WTC11 (cell line): ENCODE measurements at regions not wholly inside any gene's neighbourhood (a gene's known extent, or its start where the extent isn't known, plus 50 kb on each side); places are given as distances from the start of the nearest gene placed in this dataset.
A peak's percentile ranks its signal among the peaks of the same experiment; 100 is the strongest.

Experiments used
- ATAC-seq: fragments of 200-7000 bp; cut with Tn5 transposase; 2 replicates; pipeline ENCODE4 v1.10.0; 2021; ENCODE audit warnings: mild to moderate bottlenecking, moderate library complexity
- CTCF ChIA-PET: fragments of 300-600 bp; sonication (Branson Sonifier 250); formaldehyde crosslinking; loops from one replicate; lab custom pipeline; 2021; ENCODE audit warnings: antibody characterized with exemption; lab: Charles Lee
- POLR2A ChIA-PET: fragments of 350-600 bp; sonication (Branson Sonifier 250); formaldehyde crosslinking; loops from one replicate; lab custom pipeline; 2021; ENCODE audit warnings: antibody characterized with exemption; lab: Charles Lee
- DNase-seq: peaks from one replicate; pipeline ENCODE4 v3.0.0; 2021; ENCODE audit warnings: low spot score
- H3K27ac Mint-ChIP-seq: 2 replicates; pipeline ENCODE4 v1.8.0; 2021; ENCODE audit warnings: mixed read lengths
- H3K27me3 Mint-ChIP-seq: 2 replicates; pipeline ENCODE4 v1.8.0; 2021; ENCODE audit warnings: low read depth, mild to moderate bottlenecking, moderate library complexity, mixed read lengths
- H3K36me3 Mint-ChIP-seq: 2 replicates; pipeline ENCODE4 v1.8.0; 2021; ENCODE audit warnings: mixed read lengths
- H3K4me1 Mint-ChIP-seq: 2 replicates; pipeline ENCODE4 v1.8.0; 2022; ENCODE audit warnings: mixed read lengths
- H3K4me3 Mint-ChIP-seq: 2 replicates; pipeline ENCODE4 v1.8.0; 2021; ENCODE audit warnings: mild to moderate bottlenecking, moderate library complexity, mixed read lengths
- H3K9me3 Mint-ChIP-seq: 2 replicates; pipeline ENCODE4 v1.8.0; 2021; ENCODE audit warnings: mixed read lengths
- HMGA2 ChIP-seq: fragments of 250-450 bp; sonication (Bioruptor Pico); IDR thresholded peaks from 2 replicates; pipeline ENCODE4 v1.4.0; 2021; ENCODE audit warnings: mild to moderate bottlenecking, moderate library complexity
- RELA ChIP-seq: sonication (generic); formaldehyde crosslinking; IDR thresholded peaks from 2 replicates; pipeline ENCODE4 v1.8.1; 2022; ENCODE audit warnings: missing genetic modification reagents, mild to moderate bottlenecking, borderline replicate concordance
- TF ChIP-seq, protein P1 (sequence below): sonication (generic); formaldehyde crosslinking; IDR thresholded peaks from 2 replicates; pipeline ENCODE4 v1.8.0; 2022; ENCODE audit warnings: mild to moderate bottlenecking, missing genetic modification reagents
- TF ChIP-seq, protein P2 (sequence below): sonication (generic); formaldehyde crosslinking; conservative IDR thresholded peaks from 2 replicates; pipeline ENCODE4 v1.8.1; 2022; ENCODE audit warnings: mild to moderate bottlenecking, missing genetic modification reagents
- TF ChIP-seq, protein P3 (sequence below): sonication (generic); formaldehyde crosslinking; IDR thresholded peaks from 2 replicates; pipeline ENCODE4 v1.8.1; 2022; ENCODE audit warnings: missing genetic modification reagents, borderline replicate concordance
- TF ChIP-seq, protein P4 (sequence below): sonication (generic); formaldehyde crosslinking; IDR thresholded peaks from 2 replicates; pipeline ENCODE4 v1.8.0; 2022; ENCODE audit warnings: mild to moderate bottlenecking, missing genetic modification reagents
- TF ChIP-seq, protein P5 (sequence below): fragments of 200-600 bp; IDR thresholded peaks from 2 replicates; pipeline ENCODE4 v1.8.0; 2022; ENCODE audit warnings: antibody characterized with exemption
- TF ChIP-seq, protein P6 (sequence below): sonication (generic); formaldehyde crosslinking; IDR thresholded peaks from 2 replicates; pipeline ENCODE4 v1.8.1; 2023; ENCODE audit warnings: mild to moderate bottlenecking, missing genetic modification reagents, moderate library complexity
- TF ChIP-seq, protein P7 (sequence below): fragments of 250-450 bp; sonication (Bioruptor Pico); IDR thresholded peaks from 2 replicates; pipeline ENCODE4 v1.9.0; 2021; ENCODE audit warnings: mild to moderate bottlenecking, borderline replicate concordance

DNA sequence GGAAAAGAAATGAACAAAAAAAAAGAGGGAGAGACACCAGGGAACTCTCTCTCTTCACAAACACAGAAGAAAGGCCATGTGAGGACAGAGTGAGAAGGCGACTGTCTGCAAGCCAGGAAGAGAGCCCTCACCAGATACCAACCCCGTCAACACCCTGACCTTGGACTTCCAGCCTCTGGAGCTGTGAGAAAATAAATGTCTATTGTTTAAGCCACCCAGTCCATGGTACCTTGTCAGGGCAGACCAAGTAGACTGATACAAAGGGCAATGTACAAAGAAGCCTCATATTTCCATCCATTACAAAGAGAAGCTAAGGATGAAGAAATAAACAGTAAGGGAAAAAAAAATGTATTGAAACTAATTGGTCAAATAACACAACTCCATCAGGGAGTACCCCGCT lies 146.6 kb downstream of the ZNF281 start:
- Mint-ChIP-seq H3K4me3 (no peak overlapping the region), H3K36me3 (no peaks in the 10 kb centered on the region), H3K9me3 (peaks cover 4% of the 10 kb centered on the region), H3K27me3 (no peaks in the 10 kb centered on the region), H3K27ac (no peak overlapping the region), H3K4me1 (no peaks in the 10 kb centered on the region; the same call in 1 of the 2 replicates)
- CTCF ChIA-PET, result interaction anchor here (0.7 to 1.5 kb wide), 19 partner anchors 11 to 246 kb away, joined by 3 to 11 read pairs (median 4); no protein-coding TSS in a partner anchor
- POLR2A ChIA-PET, result no interaction called here
- DNase-seq (no peak), ATAC-seq (no peak)
- TF ChIP-seq HMGA2 (CRISPR knock-in tag) (no peak), RELA (CRISPR knock-in tag) (no peak)
- TF ChIP-seq, protein P1, sequence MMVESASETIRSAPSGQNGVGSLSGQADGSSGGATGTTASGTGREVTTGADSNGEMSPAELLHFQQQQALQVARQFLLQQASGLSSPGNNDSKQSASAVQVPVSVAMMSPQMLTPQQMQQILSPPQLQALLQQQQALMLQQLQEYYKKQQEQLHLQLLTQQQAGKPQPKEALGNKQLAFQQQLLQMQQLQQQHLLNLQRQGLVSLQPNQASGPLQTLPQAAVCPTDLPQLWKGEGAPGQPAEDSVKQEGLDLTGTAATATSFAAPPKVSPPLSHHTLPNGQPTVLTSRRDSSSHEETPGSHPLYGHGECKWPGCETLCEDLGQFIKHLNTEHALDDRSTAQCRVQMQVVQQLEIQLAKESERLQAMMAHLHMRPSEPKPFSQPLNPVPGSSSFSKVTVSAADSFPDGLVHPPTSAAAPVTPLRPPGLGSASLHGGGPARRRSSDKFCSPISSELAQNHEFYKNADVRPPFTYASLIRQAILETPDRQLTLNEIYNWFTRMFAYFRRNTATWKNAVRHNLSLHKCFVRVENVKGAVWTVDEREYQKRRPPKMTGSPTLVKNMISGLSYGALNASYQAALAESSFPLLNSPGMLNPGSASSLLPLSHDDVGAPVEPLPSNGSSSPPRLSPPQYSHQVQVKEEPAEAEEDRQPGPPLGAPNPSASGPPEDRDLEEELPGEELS (CRISPR knock-in tag), result no peak
- TF ChIP-seq, protein P2, sequence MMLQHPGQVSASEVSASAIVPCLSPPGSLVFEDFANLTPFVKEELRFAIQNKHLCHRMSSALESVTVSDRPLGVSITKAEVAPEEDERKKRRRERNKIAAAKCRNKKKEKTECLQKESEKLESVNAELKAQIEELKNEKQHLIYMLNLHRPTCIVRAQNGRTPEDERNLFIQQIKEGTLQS (CRISPR knock-in tag), result no peak
- TF ChIP-seq, protein P3, sequence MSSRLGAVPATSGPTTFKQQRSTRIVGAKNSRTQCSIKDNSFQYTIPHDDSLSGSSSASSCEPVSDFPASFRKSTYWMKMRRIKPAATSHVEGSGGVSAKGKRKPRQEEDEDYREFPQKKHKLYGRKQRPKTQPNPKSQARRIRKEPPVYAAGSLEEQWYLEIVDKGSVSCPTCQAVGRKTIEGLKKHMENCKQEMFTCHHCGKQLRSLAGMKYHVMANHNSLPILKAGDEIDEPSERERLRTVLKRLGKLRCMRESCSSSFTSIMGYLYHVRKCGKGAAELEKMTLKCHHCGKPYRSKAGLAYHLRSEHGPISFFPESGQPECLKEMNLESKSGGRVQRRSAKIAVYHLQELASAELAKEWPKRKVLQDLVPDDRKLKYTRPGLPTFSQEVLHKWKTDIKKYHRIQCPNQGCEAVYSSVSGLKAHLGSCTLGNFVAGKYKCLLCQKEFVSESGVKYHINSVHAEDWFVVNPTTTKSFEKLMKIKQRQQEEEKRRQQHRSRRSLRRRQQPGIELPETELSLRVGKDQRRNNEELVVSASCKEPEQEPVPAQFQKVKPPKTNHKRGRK (CRISPR knock-in tag), result no peak

DNA sequence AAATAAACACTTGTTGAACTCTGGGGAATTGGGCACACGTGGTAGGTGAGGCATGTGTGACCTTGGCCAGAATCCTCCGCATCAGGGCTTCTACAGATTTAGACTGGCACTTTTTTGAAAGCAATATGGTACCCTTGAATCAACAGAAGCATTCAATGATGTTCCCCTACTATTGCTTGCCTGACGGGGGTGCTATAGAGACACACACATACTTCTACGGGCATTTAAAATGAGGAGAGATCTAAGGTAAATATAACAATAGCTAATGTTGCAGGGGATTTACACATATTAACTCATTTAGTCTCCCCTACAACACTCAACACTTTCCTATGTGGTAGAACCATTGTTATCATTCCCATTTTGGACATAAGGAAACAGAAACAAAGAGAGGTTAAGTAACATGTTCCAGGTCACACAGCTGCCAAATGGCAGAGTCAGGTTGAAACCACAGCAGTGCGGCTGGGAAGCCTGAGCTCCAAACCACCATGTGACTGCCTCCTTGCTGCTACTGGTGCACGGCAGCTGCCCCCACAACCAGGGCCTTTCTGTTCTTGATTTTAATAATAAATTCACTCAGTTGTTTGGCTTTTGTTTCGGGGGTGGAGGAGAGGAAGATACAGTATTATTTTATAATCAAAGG lies 147.4 kb downstream of the ZNF281 start:
- no peak for DNase-seq
- Mint-ChIP-seq H3K36me3 (no peaks in the 10 kb centered on the region), H3K4me1 (no peaks in the 10 kb centered on the region; the same call in 1 of the 2 replicates), H3K4me3 (no peak overlapping the region), H3K27ac (no peak overlapping the region), H3K27me3 (no peaks in the 10 kb centered on the region), H3K9me3 (peaks cover 4% of the 10 kb centered on the region)
- CTCF ChIA-PET, result interaction anchor here (0.7 to 1.5 kb wide), 19 partner anchors 12 to 264 kb away, joined by 3 to 11 read pairs (median 4); no protein-coding TSS in a partner anchor
- POLR2A ChIA-PET, result no interaction called here
- TF ChIP-seq, protein P4, sequence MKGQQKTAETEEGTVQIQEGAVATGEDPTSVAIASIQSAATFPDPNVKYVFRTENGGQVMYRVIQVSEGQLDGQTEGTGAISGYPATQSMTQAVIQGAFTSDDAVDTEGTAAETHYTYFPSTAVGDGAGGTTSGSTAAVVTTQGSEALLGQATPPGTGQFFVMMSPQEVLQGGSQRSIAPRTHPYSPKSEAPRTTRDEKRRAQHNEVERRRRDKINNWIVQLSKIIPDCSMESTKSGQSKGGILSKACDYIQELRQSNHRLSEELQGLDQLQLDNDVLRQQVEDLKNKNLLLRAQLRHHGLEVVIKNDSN (CRISPR knock-in tag), result no peak
- TF ChIP-seq, protein P5, sequence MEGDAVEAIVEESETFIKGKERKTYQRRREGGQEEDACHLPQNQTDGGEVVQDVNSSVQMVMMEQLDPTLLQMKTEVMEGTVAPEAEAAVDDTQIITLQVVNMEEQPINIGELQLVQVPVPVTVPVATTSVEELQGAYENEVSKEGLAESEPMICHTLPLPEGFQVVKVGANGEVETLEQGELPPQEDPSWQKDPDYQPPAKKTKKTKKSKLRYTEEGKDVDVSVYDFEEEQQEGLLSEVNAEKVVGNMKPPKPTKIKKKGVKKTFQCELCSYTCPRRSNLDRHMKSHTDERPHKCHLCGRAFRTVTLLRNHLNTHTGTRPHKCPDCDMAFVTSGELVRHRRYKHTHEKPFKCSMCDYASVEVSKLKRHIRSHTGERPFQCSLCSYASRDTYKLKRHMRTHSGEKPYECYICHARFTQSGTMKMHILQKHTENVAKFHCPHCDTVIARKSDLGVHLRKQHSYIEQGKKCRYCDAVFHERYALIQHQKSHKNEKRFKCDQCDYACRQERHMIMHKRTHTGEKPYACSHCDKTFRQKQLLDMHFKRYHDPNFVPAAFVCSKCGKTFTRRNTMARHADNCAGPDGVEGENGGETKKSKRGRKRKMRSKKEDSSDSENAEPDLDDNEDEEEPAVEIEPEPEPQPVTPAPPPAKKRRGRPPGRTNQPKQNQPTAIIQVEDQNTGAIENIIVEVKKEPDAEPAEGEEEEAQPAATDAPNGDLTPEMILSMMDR, result peak; percentile 32; the same call in 1 of the 2 replicates
- TF ChIP-seq, protein P6, sequence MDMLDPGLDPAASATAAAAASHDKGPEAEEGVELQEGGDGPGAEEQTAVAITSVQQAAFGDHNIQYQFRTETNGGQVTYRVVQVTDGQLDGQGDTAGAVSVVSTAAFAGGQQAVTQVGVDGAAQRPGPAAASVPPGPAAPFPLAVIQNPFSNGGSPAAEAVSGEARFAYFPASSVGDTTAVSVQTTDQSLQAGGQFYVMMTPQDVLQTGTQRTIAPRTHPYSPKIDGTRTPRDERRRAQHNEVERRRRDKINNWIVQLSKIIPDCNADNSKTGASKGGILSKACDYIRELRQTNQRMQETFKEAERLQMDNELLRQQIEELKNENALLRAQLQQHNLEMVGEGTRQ (CRISPR knock-in tag), result peak; percentile 43; the same call in 1 of the 2 replicates
- ATAC-seq, result peak; percentile 77

DNA sequence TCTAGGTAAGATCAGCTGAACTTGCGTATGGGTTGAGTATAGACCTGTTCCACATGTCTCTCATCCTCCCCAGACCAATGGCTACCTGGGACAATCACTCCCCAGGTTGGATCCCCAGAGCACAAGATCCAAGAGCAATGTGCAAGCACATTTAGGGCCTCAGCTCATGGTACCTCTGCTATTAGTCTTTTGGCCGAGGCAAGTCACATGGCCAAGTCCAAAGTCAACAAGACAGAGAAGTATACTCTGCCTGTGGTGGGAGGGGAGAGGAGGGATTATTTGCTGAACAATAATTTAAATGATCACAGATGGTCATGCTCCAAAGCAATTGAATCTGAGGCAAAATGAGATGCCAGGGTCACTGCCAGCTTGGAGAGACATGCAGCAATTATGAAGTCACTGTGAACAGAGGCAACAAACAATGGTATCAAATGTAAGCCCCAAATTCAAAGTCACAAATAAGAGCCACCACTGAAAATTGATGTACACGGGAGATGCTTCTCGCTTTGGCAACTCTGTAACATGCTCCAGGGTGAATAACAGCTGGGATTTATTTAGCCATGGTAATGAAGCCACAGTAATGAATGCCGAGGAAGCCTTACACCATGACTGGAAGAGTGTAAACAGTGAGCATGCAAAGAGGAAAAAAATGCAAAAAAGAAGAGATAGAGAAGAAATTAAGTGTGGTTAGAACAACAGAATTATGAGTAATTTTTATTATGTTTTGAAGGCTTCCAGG lies 149.1 kb downstream of the ZNF281 start:
- ATAC-seq (no peak), DNase-seq (no peak)
- H3K9me3 Mint-ChIP-seq, result peaks cover 4% of the 10 kb centered on the region
- H3K4me1 Mint-ChIP-seq, result no peaks in the 10 kb centered on the region; the same call in 1 of the 2 replicates
- no peak overlapping the region for H3K4me3 Mint-ChIP-seq
- no peak overlapping the region for H3K27ac Mint-ChIP-seq
- ChIA-PET POLR2A (interaction anchor here (1.2 kb wide), 1 partner anchor 16 kb away, joined by 3 read pairs; no protein-coding TSS in a partner anchor), CTCF (no interaction called here)
- H3K27me3 Mint-ChIP-seq, result no peaks in the 10 kb centered on the region
- no peaks in the 10 kb centered on the region for H3K36me3 Mint-ChIP-seq
- TF ChIP-seq, protein P7, sequence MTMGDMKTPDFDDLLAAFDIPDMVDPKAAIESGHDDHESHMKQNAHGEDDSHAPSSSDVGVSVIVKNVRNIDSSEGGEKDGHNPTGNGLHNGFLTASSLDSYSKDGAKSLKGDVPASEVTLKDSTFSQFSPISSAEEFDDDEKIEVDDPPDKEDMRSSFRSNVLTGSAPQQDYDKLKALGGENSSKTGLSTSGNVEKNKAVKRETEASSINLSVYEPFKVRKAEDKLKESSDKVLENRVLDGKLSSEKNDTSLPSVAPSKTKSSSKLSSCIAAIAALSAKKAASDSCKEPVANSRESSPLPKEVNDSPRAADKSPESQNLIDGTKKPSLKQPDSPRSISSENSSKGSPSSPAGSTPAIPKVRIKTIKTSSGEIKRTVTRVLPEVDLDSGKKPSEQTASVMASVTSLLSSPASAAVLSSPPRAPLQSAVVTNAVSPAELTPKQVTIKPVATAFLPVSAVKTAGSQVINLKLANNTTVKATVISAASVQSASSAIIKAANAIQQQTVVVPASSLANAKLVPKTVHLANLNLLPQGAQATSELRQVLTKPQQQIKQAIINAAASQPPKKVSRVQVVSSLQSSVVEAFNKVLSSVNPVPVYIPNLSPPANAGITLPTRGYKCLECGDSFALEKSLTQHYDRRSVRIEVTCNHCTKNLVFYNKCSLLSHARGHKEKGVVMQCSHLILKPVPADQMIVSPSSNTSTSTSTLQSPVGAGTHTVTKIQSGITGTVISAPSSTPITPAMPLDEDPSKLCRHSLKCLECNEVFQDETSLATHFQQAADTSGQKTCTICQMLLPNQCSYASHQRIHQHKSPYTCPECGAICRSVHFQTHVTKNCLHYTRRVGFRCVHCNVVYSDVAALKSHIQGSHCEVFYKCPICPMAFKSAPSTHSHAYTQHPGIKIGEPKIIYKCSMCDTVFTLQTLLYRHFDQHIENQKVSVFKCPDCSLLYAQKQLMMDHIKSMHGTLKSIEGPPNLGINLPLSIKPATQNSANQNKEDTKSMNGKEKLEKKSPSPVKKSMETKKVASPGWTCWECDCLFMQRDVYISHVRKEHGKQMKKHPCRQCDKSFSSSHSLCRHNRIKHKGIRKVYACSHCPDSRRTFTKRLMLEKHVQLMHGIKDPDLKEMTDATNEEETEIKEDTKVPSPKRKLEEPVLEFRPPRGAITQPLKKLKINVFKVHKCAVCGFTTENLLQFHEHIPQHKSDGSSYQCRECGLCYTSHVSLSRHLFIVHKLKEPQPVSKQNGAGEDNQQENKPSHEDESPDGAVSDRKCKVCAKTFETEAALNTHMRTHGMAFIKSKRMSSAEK, result no peak
- TF ChIP-seq, protein P5, result no peak
